HuH-7 (cell line): ENCODE measurements at regions not wholly inside any gene's neighbourhood (a gene's known extent, or its start where the extent isn't known, plus 50 kb on each side); places are given as distances from the start of the nearest gene placed in this dataset.
"Not testable (repeated sequence)": the region's sequence is repeated elsewhere in the genome, so short reads cannot be mapped to it uniquely, and the experiment has no call there.

Experiments
- DNase-seq: peaks from one replicate; pipeline ENCODE4 v3.0.0; 2011; ENCODE audit warnings: low spot score

DNA sequence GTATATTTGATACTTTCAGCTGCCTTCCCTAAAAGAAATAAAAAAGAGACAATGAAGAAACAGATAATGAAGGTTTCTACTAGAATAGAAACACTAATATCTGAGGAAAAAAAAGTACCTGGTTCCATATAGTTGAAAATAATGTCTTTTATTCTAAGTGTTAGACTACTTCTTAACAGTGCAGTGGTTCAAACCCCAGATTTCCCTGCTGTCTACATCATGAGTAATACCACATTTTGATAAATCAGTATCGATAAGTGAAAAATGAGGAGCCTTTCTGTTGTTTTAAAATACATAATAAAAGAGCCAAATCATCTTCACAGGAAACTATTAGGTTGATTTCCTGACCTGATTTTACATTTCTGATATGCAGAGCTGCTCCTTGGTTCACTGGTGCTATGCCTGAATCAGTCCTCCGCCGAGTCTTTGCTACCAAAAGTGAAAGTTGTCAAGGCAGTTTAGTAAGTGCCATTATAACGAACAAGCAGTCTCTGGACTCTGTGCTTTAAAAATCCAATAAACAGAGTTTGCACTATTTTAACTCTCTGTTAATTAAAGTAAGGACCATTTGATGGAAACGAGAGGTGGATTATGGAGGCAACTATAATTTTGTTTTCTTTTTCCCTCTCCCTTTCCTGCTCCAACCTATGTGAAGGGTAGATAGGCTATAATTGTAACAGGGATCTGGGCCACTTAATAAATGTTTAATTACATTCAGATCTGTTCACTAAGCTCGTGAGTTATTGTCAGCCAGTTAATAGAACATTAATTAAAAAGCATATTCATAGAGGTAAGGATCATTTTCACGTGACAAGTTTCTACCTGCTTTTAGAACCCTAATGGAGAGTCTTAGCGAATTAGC, 724.5 kb upstream of the RAG2 start:
- DNase-seq = no peak

DNA sequence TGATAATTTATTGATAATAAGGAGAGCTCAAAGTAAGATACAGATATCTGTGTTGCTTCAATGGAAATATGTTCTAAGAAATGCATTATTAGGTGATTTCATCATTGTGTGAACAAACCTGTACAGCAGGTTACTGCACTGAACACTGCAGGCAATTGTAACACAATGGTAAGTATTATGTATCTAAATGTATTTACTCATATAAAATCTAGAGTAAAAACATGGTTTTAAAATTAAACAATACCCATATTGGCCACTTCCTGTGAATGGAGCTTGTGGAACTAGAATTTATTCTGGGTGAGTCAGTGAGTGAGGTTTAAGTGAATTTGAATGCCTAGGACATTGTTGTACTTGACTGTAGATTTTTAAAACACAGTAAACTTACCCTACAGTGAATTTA, 722.9 kb upstream of the RAG2 start:
- no peak for DNase-seq

DNA sequence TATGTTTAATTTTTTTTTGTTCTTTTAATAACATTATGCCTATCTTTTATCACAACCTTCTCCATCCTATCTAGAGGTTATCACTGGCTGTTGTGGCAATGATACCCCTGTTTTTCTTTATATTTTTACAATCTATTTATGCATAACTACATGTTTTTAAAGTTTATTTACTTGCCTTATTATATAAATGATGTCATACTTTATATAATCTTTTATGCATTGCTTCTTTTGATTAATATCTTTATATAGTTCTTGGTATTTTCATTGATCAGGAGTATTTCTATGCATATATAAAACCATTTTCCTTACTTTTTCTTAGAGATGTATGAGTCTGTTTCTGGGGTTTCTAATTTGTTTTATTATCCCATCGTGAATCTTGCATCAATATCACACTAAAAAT, 719.8 kb upstream of the RAG2 start:
- DNase-seq = no peak

DNA sequence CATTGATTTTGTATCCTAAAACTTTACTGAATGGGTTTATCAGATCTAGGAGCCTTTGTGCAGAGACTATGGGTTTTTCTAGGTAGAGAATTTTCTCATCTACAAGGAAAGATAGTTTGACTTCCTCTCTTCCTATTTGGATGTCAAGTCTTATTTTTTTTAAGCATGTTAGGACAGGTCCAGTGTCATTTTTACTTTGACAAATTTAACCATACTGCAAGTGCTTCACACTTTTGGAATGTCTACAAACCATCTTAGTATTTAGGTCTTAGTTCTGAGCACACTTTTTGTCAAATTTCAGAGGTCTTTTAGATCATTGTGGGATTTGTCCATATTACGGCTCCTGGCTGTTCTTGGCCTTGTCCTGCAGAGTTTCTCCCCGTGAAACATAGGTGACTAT, 715.2 kb upstream of the RAG2 start:
- no peak for DNase-seq

DNA sequence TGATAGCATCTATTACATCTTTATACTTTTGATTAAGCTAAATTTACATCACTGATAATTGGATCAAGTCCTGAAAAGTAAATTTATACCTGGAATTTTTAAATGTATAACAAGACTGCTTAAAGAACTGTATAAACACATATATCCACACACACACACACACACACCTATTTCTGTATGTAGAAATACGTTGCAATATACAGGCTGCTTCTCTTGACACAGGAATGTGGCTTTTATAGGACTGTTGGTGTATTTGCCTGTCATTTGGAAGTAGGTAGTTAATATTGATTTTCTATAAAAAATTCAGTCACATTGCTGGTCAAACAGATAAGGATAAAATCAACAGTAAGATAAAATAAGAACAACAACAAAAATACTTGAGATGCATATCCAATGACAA, 708.5 kb upstream of the RAG2 start:
- no peak for DNase-seq

DNA sequence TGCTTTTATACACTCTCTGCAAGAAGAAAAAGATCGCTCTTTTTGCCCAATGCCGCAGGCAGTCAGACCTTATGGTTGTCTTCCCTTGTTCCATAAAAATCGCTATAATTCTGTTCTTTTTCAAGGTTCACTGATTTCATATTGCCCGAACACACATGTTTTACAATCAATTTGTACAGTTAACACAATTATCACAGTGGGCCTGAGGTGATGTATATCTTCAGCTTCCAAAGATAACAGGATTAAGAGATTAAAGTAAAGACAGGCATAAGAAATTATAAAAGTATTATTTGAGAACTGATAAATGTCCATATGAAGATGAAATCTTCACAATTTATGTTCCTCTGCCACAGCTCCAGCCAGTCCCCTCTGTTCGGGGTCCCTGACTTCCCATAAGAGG, 703.4 kb upstream of the RAG2 start:
- not testable (repeated sequence) for DNase-seq

DNA sequence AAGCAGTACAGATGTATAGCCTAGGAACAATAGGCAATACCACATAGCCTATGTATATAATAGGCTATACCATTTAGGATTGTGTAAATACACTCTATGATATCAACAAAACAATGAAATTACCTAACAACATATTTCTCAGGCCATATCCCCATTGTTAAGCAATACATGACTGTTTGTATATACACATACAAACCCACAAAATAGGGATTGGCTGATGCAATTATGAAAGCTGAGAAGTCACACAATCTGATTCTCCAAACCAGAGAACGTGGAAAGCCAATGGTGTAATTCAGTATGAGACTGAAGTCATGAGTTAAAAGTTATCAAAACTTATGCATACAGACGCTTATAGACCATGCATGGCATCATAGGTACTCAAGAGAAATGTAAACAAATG, 700.1 kb upstream of the RAG2 start:
- no peak for DNase-seq

DNA sequence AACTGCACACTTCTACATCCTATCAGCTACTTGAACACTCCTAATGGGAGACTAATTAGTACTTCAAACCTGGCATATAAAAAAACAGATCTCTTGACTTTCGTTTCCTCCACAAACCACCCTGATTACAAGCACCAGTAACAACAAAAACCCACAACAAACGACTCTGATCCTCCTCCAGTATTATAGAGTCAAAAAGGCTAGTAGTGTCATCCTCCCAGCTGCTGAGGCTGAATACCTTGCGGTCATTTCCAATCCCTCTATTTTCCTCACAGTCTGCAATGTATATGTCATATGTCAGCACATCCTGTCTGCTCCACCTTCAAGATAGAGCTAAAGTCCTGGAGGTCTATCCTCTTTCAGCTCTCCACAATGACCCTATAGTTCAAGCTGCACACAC, 688.9 kb upstream of the RAG2 start:
- no peak for DNase-seq

DNA sequence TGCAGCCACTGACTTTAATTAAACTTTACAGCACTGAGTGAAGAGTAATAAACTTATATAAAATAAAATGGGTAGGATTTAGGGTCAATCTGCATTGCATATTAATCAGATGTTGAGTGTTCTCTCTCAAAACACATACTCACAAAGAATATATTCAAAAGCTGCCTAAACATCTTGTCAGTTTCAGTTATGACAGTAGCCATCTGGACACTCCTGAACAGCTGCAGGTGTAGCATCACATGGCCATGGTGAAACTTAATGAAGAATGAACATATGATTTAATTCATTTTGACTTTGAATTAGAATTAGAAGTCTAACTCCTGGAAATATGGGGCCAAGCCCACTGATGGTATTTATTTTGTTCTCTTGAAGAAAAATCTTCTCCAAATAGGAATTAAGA, 684.3 kb upstream of the RAG2 start:
- no peak for DNase-seq

DNA sequence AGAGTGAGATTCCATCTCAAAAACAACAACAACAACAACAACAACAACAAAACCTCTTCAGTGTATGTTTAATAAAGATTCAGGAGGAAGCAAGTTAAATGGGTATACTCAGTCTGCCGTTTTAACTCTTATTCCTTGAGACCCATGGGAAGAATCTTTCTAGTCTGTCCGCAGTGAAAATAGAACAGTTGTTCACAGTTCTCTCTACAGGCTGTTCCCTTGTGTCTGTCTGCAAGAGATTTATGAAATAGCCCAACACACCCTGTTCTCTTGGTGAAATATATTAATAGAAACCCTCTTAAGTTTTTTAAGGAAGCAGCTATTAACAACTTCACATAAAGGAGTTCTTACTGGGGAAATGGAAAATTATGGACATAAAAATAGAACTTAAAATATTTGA, 682.2 kb upstream of the RAG2 start:
- no peak for DNase-seq

DNA sequence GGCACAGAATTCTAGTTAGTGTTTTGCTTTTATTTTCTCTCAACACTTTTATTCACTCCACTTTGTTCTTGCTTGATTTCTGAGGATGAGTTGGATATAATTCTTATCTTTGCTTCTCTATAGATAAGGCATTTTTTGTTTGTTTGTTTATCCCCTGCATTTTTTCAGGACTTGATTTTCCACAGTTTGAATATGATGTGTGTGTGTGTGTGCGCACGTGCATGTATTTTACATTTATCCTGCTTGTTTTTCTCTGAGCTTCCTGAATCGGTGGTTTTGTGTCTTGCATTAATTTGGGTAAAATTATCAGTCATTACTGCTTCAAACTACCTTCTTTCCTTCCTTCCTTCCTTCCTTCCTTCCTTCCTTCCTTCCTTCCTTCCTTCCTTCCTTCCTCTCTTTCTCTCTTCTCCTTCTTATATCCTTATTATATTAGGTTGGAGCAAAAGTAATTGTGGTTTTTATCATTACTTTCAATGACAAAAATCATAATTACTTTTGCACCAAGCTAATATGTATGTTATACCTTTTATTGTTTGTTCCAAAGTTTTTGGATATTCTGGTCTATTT, 679.9 kb upstream of the RAG2 start:
- no peak for DNase-seq

DNA sequence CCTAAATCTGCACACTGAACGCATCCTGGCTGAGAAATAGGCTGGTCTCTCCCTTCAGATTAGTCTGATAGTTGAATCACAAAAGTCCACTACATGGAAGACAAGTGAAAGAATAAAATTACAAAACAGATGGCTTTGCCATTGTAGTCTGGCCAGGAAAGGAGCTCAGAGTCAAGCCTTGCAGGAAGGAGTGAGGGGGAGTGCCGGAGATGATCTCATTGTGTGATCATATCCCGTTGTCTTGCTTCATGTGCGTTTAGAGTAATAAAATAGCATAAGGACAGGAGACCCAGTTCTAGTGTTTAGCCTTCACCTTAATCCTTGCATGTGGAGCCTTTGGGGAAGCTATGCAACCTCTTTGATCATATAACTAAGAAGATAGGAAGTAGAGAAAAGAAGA, 666.7 kb upstream of the RAG2 start:
- no peak for DNase-seq

DNA sequence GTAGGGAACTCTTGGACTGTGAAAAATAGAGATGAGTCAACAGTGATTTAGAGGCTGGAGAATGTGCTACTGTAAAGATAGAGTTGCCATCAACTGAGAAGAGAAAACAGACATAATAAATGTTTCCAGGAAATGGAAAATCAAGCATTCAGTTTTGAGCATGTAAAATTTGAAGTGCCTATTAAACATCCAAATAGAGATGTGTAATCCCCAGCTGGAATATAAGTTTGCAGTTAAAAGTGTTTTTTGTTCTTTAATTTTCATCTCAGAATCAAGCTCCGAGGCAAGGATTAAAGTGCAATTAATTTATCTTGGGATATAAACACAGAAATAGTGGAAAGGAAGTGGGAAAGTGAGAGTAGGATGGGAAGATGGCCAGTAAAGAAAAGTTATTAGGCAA, 666.0 kb upstream of the RAG2 start:
- no peak for DNase-seq

DNA sequence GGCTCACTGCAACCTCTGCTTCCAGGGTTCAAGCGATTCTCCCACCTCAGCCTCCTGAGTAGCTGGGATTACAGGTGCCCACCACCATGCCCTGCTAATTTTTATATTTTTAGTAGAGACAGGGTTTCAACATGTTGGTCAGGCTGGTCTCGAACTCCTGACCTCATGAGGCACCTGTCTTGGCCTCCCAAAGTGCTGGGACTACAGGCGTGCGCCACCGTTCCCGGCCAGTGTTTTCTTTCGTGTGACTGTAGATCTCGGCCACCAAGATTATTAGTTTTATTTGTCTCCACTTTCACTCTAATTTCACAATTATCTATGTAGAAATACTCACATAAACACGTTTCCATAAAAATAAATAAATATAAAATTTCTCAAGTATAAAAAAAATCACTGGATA, 665.4 kb upstream of the RAG2 start:
- DNase-seq = not testable (repeated sequence)

DNA sequence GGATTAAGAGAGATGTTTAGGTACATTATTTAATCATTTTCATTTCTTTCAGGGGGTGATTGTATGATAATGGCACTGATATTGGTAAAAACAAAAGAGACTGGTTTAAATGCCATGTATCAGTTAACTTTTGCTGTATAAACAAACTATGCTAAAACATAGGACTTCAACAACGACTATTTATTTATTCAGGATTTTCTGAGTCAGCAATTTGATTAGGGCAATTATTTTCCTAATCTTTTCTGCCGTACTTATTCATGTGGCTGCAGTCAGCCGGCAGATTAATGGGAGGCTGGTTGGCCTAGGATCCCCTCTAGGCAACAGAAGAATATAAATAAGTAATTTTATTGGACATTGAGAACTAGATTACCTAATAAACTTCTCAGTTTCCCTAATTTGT, 661.7 kb upstream of the RAG2 start:
- DNase-seq = no peak

DNA sequence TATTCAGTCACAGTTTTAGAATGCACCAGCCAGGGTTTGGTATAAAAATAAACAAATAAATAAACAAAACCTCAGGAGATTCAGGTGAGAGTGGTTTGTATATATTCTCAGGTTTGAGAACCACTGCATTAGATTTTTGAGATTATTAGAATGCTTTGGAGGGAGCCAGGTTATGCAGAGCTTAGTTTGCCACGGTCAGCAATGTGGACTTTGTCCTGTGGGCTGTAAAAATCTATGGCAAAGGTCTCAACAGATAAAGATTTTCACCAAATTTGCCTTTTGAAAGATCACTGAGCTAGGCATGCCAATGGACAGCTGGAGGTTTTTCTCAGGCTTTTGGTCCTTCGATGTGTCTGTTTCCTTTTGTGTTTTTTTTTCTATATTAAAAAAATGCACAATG, 650.1 kb upstream of the RAG2 start:
- DNase-seq = peak; percentile 20

DNA sequence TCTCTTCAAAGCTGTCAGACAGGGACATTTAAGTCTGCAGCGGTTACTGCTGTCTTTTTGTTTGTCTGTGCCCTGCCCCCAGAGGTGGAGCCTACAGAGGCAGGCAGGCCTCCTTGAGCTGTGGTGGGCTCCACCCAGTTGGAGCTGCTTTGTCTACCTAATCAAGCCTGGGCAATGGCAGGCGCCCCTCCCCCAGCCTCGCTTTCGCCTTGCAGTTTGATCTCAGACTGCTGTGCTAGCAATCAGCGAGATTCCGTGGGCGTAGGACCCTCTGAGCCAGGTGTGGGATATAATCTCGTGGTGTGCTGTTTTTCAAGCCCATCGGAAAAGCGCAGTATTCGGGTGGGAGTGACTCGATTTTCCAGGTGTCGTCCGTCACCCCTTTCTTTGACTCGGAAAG, 648.1 kb upstream of the RAG2 start:
- not testable (repeated sequence) for DNase-seq

DNA sequence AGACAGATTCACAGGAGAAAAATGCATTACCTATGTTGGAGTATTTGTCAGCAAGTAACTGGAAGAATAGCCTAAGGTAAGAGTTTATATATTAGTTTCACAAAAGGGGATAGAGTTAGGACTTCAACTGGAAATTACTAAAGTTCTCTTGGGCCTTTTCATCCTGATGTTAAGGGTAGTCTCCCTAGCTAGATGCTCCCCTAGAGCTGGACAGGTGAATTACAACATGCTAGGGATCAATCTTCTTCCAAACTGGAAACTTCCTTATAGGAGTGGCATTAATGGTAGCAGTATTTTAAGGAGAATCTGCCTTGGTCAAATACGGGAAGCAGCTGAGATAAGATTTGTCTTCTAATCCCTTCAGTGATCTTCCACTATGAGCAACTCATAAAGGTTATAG, 632.8 kb upstream of the RAG2 start:
- no peak for DNase-seq

DNA sequence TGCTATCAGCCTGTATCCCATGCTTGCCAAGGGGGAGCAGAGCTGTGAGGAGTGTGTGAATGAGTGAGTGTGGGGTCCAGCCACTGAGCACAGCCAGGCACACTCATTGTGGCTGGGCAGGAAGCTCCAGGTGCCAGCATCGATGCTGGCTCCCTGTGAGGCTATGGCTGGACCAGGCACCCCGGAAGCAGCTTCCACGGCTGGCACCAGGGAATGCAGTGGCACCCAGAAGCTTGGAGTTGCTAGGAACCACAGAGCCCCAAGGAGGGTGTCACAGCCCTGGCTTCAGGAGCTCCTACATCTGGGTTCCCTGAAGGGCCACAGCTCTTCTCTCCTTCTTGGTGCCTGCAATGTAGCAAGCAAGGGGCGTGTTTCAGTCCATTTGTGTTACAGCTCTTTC, 625.9 kb upstream of the RAG2 start:
- DNase-seq = no peak

DNA sequence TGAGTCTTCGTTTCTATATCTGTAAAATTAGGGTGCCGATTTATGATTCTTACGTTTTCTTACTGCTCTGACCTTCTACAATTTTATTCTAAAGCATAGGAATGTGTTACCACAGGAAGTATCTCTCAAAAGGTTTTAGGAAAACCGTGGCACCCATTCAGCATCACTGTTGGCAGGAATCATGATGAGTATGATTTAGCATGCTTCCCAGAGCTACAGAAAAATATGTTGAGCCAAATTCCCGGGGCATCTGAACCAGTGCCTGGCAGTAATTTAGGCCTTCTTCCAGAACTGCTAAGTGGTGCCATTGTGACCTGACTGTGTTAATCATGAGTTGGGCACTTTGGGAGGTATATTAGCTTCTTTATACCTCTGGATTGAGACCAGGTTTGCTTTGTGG, 605.0 kb upstream of the RAG2 start:
- no peak for DNase-seq

DNA sequence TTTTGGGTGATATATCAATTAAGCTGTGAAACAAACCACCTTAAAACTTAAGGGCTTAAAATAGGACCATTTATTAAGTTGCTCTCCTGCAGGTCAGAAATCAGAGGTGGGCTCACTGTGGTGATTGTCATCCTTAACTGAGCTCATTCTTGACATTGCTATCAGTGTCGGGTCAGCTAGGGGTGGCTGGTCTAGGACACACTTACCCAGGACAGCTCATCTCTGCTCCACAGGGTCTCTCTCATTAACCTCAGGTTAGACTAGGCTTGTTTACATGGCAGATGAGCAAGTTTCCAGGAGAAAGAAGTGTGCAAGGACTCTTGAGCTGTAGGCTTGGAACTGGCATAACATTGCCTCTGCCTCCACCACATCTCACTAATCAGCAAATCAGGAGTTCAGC, 601.0 kb upstream of the RAG2 start:
- no peak for DNase-seq

DNA sequence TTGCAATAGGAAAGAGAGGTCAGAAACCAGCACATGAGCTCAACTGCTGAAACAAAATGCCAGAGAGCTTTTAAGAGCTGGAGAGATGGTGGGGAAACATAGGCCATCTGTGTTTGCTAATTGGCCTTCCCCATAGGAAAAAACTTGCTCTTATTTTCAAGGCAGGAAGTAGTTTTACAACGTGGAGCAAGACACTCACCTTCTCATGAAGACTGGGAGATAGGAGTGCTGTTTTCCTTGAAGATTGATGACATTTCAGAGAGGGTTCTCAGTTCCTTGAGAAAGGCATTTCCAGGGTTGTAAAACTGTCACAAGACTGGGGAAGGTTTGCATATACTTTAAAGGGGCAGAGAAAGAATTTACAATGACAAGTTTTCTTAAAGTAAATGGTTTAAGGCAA, 586.3 kb upstream of the RAG2 start:
- no peak for DNase-seq

DNA sequence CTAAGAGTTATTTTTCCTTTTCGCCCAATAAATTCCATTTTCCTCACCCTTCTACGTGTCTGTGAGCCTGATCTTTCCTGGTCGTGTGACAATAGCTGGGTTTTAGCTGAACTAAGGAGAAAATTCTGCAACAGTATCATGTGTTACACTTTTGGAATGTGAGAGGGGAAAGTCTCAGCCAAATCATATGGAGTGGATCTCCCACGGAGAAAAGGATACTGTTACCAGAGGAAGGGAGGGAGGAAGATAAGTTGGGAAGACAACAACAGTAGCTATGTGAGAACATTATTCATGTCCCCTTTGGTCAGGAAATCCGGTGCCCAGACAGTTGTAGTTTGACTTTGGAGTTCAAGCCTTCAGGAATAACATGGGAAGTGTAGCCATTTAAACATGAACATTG, 584.0 kb upstream of the RAG2 start:
- no peak for DNase-seq

DNA sequence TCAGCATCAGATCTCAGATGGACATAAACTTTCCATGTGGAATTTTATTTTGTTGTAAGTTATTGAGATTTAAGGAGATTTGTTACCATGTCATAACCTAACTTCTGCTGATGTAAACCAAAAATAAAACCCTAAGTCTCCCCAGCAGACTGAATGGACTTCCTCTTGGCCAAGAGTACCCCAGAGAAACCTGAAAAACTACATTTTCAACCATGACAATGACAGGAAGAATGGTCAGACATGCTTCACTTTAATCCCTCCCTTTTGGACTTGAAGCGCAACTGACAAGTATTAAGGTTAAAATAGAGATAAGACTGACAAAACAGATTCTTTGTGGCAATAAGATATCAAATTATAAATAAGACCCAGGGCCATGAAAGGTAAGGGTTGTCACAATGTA, 579.7 kb upstream of the RAG2 start:
- no peak for DNase-seq
